GM10266 (cell line): ENCODE measurements at regions not wholly inside any gene's neighbourhood (a gene's known extent, or its start where the extent isn't known, plus 50 kb on each side); places are given as distances from the start of the nearest gene placed in this dataset.

ENCODE experiments used
- DNase-seq: peaks from one replicate; pipeline ENCODE4 v3.0.0; 2012; ENCODE audit errors: extremely low spot score
- TF ChIP-seq, protein P1 (sequence below): IDR thresholded peaks from 2 replicates; pipeline ENCODE4 v1.5.1; 2012; ENCODE audit warnings: mild to moderate bottlenecking, low read depth; ENCODE audit not compliant: control insufficient read depth, insufficient read depth; ENCODE audit errors: missing control alignments

DNA sequence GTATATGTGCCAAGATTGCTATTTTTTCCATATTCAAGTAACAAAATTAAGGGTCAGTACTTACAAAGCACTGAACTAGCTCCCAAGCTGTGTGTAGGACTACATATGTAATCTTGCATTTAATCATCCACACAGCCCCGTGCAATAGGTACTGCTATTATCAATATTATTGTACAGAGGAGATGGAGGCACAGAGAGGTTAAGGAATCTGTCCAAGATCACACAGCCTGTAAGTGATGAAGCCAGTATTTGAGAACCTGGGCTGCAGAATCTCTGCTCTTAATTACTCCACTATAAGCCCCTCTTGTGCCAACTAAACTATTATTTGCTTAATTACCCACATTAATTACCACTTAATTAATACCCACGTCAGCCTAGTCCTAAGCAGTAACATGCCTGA, 134.1 kb downstream of the KATNIP start:
- DNase-seq: no peak
- TF ChIP-seq, protein P1, sequence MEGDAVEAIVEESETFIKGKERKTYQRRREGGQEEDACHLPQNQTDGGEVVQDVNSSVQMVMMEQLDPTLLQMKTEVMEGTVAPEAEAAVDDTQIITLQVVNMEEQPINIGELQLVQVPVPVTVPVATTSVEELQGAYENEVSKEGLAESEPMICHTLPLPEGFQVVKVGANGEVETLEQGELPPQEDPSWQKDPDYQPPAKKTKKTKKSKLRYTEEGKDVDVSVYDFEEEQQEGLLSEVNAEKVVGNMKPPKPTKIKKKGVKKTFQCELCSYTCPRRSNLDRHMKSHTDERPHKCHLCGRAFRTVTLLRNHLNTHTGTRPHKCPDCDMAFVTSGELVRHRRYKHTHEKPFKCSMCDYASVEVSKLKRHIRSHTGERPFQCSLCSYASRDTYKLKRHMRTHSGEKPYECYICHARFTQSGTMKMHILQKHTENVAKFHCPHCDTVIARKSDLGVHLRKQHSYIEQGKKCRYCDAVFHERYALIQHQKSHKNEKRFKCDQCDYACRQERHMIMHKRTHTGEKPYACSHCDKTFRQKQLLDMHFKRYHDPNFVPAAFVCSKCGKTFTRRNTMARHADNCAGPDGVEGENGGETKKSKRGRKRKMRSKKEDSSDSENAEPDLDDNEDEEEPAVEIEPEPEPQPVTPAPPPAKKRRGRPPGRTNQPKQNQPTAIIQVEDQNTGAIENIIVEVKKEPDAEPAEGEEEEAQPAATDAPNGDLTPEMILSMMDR: no peak

DNA sequence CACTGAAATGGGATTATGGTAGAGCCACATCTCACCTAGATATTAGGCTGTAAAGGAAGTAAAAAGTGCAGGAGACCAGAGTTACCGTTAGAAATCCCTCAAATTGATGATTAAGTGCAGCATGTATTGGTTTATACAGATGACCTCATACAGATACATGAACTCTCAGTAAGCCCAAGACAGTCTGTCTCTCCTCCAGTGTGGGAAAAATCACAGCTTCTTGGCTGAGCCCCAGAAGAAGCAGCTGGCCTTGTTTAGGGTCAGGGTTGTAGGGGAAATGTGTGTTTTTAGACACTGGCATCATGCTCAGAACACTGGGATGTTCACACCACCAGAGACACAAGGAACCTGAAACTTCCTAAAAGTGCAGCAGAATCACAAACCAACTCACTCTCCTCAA, 135.9 kb downstream of the KATNIP start:
- DNase-seq: no peak
- TF ChIP-seq, protein P1: no peak

DNA sequence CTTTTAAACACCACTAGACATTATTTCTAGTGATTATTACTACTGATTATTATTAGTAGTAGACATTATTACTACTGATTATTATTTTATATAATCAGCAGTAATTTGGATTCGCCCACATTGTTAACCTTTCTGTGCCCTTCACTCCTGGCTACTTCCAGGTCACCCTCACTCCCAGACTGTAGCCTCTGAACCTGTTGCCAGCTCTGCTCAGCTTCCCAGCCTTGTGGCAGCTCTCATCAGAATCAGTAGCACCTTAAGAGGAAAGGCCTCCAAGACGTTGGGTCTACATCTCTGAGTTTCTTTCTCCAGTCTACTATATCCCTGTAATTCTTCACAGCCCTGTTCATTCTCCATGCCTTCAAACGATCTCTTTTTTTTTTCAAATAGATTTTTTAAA, 137.0 kb downstream of the KATNIP start:
- no peak for DNase-seq

DNA sequence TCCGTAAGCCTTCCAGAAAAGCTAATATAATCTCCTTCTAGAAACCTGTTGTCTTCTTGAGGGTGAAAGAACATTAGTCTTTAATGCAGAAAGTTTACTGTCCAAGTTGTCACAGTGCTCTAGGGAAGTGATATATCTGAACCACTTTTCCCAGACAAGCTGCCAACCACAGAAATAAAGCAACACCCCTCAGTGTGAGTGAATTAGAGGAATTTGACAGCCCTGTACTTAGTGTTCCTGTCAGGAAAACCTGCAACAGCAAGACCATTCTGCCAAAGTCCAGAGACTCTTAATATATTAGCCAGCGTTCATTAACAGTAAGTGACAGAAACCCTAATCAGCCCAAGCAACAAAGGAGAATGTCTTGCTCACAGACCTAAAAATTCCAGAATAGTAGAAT, 137.7 kb downstream of the KATNIP start:
- TF ChIP-seq, protein P1: no peak
- no peak for DNase-seq

More for the DNA sequence above, 137.0 kb downstream of the KATNIP start:
- TF ChIP-seq, protein P1: no peak

DNA sequence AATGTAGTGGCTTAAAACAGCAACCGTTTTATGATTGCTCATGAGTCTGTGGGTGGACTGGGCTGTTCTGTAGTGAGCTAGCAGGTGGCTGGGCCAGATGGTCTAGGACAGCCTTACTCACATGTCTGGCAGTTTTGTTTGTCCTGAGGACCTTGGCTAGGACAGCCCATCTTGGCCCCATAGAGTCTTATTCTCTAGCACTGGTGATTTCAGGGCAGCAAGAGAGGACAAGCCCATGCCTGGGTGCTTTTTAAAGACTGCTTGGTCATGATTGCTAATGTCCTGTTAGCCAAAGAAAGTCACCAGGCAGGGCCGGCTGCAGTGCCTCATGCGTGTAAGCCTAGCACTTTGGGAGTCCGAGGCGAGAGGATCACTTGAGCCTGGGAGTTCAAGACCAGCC, 139.8 kb downstream of the KATNIP start:
- no peak for DNase-seq
- TF ChIP-seq, protein P1: no peak

DNA sequence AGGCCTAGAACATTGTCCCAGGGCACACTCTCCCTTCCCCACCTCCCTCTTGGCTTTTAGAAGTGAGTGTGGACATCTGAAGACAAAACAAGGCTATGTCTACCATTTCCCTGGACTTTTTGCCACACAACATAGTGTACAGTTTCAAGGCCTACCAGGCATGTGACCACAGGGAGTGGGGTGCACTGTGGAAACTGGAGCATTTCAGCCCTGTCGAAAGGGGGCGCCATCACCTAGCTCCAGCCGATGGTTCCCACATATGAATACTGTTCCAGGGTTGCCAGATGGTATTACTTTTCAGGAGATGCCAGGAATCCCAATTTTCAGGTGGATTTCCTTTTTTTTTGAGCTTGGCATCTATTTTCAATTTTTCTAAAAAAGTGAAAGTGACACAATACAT, 140.7 kb downstream of the KATNIP start:
- DNase-seq: peak; percentile 43
- TF ChIP-seq, protein P1: peak; percentile 64

DNA sequence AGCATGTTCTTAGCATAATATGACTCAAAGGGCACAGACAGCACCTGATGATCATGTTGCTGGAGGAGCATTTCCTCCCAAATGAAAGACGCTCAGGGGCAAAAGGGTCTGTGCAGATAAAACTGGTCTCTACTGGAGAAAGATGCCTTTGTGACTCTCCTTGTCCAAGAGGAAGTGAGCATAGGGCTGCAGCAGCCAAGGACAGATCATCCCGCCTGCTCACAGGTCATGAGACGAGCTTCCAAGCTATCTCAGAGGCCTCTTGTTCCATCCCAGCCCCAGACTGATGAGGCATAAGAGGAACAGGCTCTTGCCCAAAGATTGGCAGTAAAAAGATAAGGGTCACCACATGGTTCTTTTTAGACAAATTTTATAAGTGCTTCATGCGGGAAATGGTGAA, 141.8 kb downstream of the KATNIP start:
- TF ChIP-seq, protein P1: no peak
- no peak for DNase-seq

DNA sequence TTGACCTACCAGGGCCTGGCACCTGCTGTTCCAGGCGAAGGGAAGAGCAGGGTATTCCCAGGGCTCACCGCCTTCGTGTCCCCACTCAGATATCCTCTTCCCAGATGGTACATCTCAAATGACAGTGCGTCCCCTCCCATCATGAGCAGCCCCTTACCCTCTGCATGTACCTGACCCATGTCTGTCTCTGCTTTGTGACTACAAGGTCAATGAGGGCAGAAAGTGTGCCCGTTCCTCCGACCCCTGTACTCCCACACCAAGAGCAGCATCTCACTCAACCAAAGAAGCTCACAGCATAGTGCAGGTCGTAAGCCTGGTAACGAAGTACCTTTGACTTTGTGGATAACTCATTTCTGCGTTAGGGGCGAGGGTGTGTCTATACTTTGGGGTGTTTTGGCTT, 142.6 kb downstream of the KATNIP start:
- TF ChIP-seq, protein P1: no peak
- DNase-seq: no peak
